HL-60 (cell line): ENCODE measurements at regions not wholly inside any gene's neighbourhood (a gene's known extent, or its start where the extent isn't known, plus 50 kb on each side); places are given as distances from the start of the nearest gene placed in this dataset.

ENCODE experiments used
- GABPA ChIP-seq: IDR thresholded peaks from 2 replicates; pipeline ENCODE4 v1.6.1; 2012; ENCODE audit warnings: low read depth
- POLR2AphosphoS5 ChIP-seq: IDR thresholded peaks from 2 replicates; pipeline ENCODE4 v1.6.1; 2012; ENCODE audit warnings: low read depth
- SPI1 ChIP-seq: IDR thresholded peaks from 2 replicates; pipeline ENCODE4 v1.6.1; 2012; ENCODE audit warnings: low read depth, mild to moderate bottlenecking, borderline replicate concordance
- TF ChIP-seq, protein P1 (sequence below): IDR thresholded peaks from one replicate; pipeline ENCODE4 v1.5.1; 2011; ENCODE audit warnings: low read length, control low read depth, inconsistent platforms; ENCODE audit not compliant: insufficient read depth
- TF ChIP-seq, protein P2 (sequence below): IDR thresholded peaks from 2 replicates; pipeline ENCODE4 v1.6.1; 2012; ENCODE audit warnings: low read depth; ENCODE audit not compliant: insufficient replicate concordance

DNA sequence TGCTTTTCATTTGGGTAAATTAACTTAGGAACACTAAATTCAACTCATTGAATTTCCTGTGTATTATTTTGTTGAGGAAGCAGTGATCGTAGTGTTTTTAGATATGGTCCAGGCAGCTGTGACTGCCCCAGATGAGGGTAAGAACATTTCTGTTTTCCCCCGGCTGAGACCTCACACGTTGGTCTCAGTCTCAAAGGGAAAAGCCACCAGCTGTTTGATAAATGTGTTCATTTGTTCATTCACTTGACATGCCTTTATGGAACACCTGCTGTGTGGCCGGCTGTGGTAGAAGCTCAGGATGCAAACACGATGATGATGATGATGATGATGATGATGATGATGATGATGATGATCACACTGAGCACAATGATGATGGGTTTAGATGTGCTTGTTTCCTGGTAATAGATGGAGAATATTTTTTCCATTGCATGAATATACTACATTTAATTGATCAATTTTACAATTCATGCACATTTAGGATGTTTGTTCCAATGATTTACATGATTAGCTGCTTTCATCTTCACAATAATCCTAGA is 125.6 kb upstream of the ZNF32 start:
- TF ChIP-seq, protein P1, sequence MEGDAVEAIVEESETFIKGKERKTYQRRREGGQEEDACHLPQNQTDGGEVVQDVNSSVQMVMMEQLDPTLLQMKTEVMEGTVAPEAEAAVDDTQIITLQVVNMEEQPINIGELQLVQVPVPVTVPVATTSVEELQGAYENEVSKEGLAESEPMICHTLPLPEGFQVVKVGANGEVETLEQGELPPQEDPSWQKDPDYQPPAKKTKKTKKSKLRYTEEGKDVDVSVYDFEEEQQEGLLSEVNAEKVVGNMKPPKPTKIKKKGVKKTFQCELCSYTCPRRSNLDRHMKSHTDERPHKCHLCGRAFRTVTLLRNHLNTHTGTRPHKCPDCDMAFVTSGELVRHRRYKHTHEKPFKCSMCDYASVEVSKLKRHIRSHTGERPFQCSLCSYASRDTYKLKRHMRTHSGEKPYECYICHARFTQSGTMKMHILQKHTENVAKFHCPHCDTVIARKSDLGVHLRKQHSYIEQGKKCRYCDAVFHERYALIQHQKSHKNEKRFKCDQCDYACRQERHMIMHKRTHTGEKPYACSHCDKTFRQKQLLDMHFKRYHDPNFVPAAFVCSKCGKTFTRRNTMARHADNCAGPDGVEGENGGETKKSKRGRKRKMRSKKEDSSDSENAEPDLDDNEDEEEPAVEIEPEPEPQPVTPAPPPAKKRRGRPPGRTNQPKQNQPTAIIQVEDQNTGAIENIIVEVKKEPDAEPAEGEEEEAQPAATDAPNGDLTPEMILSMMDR = no peak
- TF ChIP-seq POLR2AphosphoS5 (no peak), GABPA (no peak), SPI1 (no peak)
- TF ChIP-seq, protein P2, sequence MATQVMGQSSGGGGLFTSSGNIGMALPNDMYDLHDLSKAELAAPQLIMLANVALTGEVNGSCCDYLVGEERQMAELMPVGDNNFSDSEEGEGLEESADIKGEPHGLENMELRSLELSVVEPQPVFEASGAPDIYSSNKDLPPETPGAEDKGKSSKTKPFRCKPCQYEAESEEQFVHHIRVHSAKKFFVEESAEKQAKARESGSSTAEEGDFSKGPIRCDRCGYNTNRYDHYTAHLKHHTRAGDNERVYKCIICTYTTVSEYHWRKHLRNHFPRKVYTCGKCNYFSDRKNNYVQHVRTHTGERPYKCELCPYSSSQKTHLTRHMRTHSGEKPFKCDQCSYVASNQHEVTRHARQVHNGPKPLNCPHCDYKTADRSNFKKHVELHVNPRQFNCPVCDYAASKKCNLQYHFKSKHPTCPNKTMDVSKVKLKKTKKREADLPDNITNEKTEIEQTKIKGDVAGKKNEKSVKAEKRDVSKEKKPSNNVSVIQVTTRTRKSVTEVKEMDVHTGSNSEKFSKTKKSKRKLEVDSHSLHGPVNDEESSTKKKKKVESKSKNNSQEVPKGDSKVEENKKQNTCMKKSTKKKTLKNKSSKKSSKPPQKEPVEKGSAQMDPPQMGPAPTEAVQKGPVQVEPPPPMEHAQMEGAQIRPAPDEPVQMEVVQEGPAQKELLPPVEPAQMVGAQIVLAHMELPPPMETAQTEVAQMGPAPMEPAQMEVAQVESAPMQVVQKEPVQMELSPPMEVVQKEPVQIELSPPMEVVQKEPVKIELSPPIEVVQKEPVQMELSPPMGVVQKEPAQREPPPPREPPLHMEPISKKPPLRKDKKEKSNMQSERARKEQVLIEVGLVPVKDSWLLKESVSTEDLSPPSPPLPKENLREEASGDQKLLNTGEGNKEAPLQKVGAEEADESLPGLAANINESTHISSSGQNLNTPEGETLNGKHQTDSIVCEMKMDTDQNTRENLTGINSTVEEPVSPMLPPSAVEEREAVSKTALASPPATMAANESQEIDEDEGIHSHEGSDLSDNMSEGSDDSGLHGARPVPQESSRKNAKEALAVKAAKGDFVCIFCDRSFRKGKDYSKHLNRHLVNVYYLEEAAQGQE = no peak
